GM12873 (cell line): ENCODE measurements at regions not wholly inside any gene's neighbourhood (a gene's known extent, or its start where the extent isn't known, plus 50 kb on each side); places are given as distances from the start of the nearest gene placed in this dataset.

ENCODE experiments used
- TF ChIP-seq, protein P1 (sequence below): IDR thresholded peaks from 2 replicates; pipeline ENCODE4 v1.5.1; 2012; ENCODE audit warnings: low read depth, mild to moderate bottlenecking, moderate library complexity, low read length, control low read depth; ENCODE audit not compliant: insufficient read depth; ENCODE audit errors: missing control alignments

DNA sequence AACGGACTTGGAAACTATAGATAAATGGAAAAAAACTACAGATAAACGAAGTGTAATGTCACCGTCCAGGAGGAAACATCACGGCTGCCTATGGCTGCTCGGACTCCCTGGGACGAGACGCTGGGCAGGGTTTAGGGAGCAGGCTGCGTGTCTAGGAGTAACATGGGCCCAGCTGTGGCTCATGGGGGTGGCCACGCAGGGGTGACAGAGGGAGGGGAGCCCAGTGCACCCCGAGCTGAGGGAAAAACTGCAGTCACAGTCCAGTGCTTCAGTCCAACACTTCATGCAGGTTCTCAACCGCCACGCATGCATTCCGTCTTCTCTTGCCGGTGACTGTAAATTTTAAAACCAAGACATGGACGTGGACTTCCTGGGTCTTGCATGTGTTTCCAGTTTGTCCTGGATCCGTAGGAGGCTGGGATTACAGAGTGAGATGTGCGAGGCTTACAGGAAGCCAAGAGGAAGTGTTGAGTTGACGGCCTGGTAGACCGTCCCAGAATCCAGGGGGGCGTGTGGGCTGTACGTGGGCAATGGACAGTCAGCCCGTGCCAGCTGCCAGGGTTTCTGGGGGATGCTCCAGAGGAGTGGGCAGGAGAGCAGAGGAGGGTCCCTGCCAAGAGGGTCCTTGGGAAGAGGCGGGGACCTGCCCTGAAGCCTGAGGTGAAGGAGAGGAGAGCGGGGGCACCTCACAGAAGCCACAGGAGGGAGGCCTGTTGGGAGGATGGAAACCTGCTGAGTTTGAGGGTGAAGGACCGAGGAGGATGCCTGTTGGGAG, 691.4 kb downstream of the BRD1 start:
- TF ChIP-seq, protein P1, sequence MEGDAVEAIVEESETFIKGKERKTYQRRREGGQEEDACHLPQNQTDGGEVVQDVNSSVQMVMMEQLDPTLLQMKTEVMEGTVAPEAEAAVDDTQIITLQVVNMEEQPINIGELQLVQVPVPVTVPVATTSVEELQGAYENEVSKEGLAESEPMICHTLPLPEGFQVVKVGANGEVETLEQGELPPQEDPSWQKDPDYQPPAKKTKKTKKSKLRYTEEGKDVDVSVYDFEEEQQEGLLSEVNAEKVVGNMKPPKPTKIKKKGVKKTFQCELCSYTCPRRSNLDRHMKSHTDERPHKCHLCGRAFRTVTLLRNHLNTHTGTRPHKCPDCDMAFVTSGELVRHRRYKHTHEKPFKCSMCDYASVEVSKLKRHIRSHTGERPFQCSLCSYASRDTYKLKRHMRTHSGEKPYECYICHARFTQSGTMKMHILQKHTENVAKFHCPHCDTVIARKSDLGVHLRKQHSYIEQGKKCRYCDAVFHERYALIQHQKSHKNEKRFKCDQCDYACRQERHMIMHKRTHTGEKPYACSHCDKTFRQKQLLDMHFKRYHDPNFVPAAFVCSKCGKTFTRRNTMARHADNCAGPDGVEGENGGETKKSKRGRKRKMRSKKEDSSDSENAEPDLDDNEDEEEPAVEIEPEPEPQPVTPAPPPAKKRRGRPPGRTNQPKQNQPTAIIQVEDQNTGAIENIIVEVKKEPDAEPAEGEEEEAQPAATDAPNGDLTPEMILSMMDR, result no peak

DNA sequence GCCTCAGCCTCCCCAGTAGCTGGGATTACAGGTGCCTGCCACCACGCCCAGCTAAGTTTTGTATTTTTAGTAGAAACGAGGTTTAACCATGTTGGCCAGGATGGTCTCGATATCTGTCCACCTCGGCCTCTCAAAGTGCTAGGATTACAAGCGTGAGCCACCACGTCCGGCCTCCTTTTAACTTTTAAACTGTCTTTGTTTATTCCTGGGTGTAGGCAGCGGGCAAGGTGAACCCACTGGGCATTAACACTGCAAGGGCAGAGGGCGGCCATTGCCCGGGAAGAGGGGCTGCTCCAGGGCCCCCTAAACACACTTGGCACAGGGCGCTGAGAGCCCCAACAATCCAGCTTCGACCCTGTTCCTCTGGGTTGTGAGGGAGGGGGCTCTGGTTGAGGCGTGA, 693.6 kb downstream of the BRD1 start:
- TF ChIP-seq, protein P1, result no peak

DNA sequence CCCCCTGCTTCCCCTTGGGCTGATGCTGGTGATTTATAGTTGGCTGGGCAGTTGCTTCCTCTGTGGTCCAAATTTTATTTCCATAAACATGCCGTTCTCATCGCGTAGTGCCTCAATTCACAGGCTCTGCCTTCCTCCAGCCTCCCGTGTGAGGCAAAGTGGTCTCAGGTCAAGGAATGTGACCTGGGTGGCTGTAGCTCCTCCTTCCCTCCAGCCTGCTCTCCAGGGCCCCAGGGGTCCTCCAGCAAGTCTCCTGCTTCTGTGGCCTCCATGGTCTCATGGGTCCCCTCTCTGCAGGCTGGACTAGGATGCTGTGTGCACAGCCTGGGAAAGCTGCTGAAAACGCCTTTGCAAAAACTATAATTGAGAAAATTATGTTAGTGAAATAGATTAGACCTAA, 694.1 kb downstream of the BRD1 start:
- TF ChIP-seq, protein P1, result no peak

DNA sequence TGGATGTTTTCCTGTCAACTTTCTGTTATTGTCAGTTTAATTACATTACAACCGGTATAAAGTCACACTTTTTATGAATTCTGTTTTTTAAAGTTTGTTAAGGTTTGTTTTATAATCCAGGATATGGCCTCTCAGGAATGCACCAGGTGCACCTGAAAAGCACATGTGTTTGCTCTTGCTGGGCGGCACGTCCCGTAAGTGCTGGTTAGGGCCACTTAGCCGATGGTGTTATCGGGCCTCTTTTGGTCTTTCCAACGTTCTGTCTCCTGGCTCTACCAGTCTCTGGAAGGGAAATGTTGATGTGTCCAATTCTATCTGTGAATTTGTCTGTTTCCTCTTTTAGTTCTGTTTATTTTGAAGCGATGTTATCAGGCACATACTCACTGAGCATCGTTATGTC, 695.7 kb downstream of the BRD1 start:
- TF ChIP-seq, protein P1, result no peak

DNA sequence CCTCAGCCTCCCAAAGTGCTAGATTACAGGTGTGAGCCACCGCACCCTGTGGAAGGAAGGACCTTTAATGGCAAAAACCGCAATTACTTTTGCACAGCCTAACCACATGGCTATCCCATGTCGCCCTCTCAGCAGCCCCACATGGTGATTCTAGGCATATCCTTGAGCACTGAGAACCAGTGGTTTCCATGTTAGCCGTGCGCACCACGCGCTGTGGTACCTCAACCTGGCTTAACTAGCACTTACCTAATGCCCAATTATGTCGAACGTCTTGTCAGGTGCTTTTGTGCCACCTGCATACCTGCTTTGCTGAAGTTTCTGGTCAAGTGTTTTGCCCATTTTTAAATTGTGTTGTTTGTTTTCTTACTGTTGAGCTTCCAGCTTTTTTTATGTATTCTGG, 697.9 kb downstream of the BRD1 start:
- TF ChIP-seq, protein P1, result no peak

DNA sequence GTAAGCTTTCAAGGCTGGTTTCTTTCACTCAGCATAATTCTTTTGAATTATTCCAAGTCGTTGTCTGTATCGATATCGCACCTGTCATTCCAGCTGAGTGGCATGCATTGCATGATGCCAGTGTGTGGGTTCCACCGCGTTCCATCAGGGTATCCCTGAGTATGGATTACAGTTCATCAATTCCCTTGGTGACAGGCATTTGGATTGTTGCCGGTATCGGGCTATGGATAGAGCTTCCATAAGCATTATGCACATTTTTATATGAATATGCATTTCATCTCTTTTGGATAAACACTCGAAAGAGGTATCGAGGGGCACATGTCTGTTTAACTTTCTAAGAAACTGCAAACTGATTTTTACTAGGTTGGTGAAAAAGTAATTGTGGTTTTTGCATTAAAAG, 698.8 kb downstream of the BRD1 start:
- TF ChIP-seq, protein P1, result no peak

DNA sequence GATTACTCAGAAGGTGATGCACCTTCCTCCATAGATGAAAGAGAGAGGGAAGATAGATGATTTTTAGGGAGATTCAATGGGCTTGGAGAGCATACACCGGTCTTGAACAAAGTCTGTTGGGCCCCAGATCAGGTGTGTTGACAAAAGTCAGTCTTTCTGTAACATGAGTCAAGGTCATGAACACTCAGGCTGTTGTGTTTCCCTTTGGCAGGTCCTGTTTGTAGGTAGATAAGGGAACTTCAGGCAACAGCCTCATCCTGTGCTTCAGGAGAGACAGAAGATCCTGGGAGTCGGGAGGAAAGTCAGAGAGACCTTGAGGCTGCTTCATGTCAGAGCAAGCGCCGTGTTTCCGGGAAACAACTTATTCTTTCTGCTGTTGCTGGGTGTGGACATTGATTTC, 703.1 kb downstream of the BRD1 start:
- TF ChIP-seq, protein P1, result no peak
